COLO668 (cell line): ENCODE measurements at regions not wholly inside any gene's neighbourhood (a gene's known extent, or its start where the extent isn't known, plus 50 kb on each side); places are given as distances from the start of the nearest gene placed in this dataset.
"Not testable (repeated sequence)": the region's sequence is repeated elsewhere in the genome, so short reads cannot be mapped to it uniquely, and the experiment has no call there.

Experiments used
- DNase-seq: peaks from one replicate; lab custom pipeline; 2025; ENCODE audit not compliant: unreplicated experiment; lab: John Stamatoyannopoulos, UW

- no peak for DNase-seq
Measured at GRCh38 chr2:63737081-63737751, 104.5 kb upstream of the UGP2 start.

DNA sequence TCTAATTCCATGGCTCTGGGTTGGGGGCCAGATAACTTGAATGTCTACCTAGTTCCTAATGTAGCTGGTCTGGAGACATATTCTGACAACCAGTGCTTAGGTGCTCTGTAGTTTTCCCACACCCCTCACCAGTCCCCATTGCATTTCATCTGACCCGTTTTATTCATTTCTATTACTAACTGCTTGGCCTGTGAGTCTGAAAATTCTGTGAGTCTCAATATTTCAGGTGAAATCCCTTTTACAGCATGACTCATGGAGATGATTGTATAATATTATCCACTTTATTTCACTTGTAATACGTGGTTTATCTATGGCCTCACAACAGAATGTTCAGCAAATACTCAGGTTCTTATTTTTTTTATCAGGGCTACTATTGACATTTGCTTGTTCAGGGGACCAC is 103.7 kb upstream of the UGP2 start:
- no peak for DNase-seq

DNA sequence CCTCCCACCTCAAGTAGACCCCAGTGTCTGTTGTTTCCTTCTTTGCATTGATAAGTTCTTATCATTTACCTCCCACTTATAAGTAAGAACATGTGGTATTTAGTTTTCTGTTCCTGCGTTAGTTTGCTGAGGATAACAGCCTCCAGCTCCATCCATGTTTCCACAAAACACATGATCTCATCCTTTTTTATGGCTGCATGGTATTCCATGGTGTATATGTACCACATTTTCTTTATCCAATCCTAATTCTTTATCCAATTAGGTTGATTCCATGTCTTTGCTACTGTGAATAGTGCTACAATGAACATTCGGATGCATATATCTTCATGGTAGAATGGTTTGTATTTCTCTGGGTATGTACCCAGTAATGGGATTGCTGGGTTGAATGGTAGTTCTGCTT is 102.5 kb upstream of the UGP2 start:
- not testable (repeated sequence) for DNase-seq

- DNase-seq: no peak
Measured at GRCh38 chr2:63740020-63740419, 101.7 kb upstream of the UGP2 start.

GRCh38 chr2:63740943-63741342 is 100.8 kb upstream of the UGP2 start:
- DNase-seq: no peak

GRCh38 chr2:63741884-63742579 is 99.7 kb upstream of the UGP2 start:
- DNase-seq: no peak

DNA sequence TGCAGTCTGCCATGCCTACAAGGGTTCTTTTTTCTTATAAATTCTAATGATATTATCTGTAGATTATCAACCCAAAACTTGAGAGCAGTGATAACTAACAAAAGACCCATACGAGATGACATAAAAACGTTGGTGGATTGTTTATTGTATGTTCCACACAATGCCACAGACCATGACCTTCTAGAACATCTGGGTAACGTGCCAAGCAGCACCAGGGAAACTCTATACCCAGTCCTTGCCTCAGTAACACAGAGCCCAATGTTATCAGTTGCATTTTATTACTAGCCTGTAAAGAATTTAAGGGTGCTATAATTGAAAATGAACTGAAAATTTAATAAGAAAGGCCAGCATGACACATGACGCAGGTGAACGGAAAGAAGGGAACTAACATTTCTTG is 99.1 kb upstream of the UGP2 start:
- no peak for DNase-seq

GRCh38 chr2:63743170-63743981 is 98.3 kb upstream of the UGP2 start:
- DNase-seq: no peak

GRCh38 chr2:63743982-63744966 is 97.4 kb upstream of the UGP2 start:
- no peak for DNase-seq

- not testable (repeated sequence) for DNase-seq
Measured at GRCh38 chr2:63746548-63746947, 95.1 kb upstream of the UGP2 start.

GRCh38 chr2:63751901-63752300 is 89.8 kb upstream of the UGP2 start:
- DNase-seq: no peak

DNA sequence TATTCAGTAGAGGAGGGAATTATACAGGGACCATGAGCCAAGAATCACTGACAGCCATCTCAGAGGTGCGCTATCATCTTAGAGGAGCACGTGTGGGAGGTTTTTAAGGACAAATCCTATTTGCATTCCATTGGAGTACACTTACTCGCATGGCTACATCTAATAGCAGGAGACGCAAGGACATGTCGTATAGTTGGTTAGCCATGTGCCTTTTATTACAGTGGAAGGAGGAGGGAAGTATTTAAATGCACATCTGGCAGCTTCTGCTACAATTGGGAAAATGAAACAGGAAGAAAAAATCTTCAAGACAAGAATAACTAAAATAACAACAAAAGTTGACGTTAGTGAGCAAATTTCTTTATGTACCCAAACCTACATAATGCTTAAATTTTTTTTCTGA is 86.5 kb upstream of the UGP2 start:
- no peak for DNase-seq

- DNase-seq: no peak
Measured at GRCh38 chr2:63755965-63756364, 85.7 kb upstream of the UGP2 start.

DNA sequence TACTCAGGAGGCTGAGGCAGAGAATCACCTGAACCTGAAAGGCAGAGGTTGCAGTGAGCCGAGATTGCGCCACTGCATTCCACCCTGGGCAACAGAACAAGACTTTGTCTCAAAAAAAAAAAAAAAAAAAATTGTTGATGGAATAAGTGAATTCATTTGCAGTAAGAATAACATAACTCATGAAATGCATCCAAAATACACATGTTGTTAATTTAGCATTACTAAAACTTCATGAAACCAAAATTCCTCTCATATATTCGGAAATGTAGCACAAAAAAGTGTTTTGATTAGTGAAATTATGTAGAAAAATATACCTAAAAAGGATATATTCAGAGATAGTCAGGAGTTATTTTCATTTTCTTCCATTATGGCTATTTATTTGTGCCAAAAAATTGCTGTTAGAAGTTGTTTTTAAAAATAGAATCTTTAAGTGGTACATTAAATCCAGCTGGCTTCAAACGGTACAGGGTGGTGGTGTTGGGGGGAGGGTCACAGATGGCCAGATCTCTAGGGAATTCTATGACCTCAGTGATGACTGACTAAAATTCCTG is 78.2 kb upstream of the UGP2 start:
- DNase-seq: no peak

DNA sequence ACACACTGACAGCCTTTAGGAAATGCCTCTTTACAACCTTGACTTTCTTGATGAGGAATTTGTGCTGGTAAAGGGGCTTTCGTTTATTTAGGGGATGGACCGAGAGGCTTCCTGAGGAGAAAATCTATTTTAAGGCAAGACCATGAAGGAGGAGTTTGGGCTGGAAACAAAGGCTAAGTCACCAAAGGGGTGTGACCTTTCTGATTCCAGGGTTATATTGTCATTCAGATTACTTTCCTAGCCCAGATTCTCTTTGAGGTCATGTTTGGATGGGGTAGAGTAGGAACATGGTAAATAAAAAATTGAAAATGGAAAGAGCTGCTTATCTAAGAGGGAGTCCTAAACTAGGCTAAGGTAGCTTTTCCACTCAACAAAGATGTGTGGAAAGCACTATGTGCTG is 77.1 kb upstream of the UGP2 start:
- no peak for DNase-seq

DNA sequence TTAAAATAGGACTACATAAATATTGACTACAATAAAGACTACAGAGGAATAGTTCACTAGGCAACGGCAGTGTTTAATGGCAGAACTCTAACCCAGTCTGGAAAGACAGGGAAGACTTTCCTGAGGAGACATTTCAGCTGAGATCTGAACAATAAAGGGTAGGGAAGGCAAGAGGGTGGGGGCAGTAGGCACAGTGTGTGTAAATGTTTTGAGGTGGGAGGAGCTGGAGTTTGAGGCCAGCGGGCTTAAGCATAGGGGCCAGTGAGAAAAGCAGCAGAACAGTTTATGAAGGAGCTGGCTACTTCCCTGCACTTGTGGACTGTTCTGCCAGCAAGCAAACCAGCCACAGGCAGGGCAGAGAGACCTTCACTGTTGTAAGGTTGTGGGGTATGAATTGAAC is 76.6 kb upstream of the UGP2 start:
- no peak for DNase-seq

GRCh38 chr2:63767307-63767706 is 74.4 kb upstream of the UGP2 start:
- no peak for DNase-seq

DNA sequence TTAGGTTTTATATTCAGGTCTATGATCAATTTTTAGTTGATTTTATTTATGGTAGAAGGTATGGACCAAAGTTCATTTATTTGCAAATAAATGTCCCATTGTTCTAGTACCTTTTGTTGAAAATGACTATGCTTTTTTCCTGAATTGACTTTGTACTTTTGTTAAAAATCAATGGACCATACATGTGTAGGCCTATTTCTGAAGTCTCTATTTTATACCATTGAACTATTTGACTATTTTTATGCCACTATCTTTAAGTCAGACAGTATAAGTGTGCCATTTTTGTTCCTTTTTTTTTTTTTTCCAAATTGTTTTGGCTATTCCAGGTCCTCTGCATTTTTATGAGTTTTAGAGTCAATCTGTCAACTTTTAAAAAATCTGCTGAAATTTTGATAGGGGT is 73.6 kb upstream of the UGP2 start:
- DNase-seq: no peak

DNA sequence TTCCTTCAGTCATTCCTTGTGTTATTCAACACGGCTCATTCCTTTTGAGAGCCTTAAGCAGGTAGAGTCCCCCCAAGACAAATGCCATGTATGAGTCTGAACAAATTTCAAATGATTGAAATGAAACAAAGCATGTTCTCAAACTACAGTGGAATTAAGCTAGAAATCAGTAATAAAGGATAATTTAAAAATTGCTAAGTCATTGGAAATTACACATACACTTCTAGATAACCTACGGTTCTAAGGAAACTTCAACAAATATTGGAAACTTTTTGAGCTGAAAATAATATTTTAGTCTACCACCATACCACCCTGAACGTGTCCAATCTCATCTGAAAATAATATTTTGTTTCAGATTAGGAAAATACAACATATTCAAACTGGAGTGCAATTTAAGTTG is 71.8 kb upstream of the UGP2 start:
- no peak for DNase-seq

DNA sequence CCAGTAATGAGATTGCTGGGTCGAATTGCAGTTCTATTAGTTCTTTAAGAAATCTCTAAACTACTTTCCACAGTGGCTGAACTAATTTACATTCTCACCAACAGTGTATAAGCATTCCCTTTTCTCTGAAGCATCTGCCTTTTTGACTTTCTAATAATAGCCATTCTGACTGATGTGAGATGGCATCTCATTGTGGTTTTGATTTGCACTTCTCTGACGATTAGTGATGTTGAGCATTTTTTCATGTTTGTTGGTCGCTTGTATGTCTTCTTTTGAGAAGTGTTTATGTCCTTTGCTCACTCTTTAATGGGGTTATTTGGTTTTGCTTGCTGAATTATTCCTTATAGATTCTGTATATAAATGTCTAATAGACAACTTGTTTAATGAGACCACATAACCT is 69.6 kb upstream of the UGP2 start:
- DNase-seq: no peak

GRCh38 chr2:63775191-63775590 is 66.5 kb upstream of the UGP2 start:
- no peak for DNase-seq
